ENCODE measurements at regions not wholly inside any gene's neighbourhood (a gene's known extent, or its start where the extent isn't known, plus 50 kb on each side); places are given as distances from the start of the nearest gene placed in this dataset.

DNA sequence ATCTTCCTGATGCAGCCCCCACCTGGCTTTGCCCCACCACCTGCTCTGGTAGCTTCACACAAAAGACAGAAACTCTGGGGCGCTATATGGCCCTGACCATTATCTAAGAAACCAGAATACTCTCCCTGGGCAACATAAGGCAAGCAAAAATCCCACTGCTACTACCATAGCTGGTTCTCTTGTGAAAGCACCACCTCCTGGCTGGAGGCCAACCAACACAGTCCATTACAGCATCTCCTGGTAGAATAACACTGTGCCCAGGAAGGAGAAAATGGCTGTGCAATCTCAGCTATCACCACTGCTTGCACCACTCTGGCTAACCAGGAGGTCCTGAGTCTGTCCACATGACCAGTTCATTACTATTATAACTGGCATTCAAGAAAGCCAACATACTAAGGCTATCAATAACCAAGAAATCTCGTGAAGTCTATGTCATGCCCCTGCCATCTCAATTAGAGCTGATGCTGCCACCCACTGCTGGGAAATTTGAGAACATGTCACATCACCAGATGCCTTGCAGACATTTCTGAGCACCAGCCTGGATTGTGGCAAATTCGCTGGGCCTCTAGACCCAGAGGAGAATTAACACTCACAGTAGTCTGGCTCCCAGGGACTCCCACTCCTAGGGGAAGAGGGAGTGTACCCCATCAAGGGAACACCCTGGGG lies 1114.8 kb downstream of the ROBO2 start:
- no peak for FAIRE-seq

DNA sequence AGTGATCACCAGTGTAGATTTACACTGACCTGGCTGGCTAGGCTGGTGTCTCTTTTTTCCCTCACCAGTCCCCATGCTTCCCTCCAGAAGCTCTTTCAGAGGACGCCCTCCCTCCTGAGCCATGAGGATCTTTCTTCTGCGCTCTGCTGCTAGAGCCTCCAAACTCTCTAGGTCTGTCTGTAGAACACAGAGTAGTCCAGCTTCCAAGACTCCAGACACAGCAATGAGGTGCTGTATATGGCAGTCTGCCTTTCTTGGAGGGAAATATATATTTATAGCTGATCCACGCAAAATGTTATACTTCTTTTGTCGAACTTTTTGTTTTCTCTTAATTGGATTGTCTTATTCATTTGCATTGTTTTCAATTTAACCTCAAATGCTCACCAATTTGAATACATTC lies 1121.8 kb downstream of the ROBO2 start:
- no peak for FAIRE-seq

DNA sequence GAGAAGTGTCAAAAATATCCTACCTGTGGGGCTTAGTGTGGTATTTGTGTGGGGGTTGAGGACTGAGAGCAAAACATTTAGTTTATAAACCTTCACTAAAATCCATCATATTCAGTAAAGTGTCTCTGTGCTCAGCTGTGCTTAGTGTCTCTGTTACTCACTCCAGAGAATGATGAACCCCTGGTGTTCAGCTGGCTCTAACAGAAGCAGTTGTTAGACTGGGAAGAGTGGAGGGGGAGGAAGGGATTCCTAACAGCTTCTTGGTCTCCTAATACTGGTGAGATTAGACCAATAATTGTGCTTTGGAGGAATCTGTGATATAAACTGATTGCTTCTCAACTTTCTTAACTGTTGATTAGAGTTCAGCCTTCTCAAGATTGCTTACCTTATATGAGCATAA lies 1123.5 kb downstream of the ROBO2 start:
- FAIRE-seq: no peak

DNA sequence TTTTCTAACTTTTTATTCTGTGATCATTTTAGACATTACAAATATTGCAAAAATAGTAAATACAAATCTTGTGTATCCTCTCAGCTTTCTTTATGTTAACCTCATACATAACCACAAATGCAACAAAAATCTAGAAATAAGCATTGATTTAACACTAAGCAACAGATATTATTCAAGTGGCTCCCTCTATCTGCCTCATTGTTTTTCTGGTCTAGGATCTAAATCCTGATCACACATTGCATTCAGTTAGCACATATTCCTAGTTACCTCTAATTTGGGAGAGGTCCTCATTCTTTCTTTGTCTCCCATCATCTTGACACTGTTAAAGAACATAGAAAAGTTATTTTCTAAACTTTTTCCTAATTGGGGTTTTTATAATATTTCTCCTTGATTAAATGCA lies 1126.0 kb downstream of the ROBO2 start:
- no peak for FAIRE-seq

DNA sequence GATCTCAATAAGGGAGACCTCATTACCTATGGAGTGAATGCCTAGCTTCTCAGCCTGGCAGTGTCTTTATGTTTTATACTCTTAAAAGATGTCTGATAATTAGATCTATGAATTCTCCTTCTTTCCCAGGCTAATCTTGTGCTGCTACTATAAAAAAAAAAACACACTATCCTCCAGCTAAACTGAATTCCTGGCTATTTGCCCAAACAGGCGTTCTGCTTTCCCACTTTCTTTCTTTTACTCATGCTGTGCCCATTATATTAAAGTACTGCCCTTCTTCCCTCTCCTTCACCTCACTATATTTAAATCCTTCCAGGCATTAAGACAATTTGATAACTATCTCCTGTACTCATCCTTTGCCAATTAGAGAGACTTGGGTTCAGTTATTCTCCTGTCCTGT lies 1134.9 kb downstream of the ROBO2 start:
- no peak for FAIRE-seq

DNA sequence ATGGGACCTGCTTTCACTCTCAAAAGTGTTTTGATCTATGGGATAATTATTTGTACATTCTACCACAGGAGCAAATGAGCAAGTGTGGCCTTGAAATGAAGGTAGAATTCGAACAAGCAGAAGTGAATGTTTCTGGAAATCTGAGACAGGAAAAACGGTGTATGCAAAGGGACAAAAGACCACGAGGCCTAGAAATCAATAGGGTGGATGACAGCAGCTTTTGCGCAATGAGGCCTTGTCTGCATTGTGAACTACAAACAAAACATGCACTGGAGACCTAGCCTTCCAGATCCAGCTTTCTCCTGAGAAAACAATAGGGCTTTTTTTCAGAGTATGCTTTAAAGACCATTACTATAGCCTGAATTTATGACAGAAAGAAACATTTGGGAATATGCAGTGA lies 1137.0 kb downstream of the ROBO2 start:
- no peak for FAIRE-seq

DNA sequence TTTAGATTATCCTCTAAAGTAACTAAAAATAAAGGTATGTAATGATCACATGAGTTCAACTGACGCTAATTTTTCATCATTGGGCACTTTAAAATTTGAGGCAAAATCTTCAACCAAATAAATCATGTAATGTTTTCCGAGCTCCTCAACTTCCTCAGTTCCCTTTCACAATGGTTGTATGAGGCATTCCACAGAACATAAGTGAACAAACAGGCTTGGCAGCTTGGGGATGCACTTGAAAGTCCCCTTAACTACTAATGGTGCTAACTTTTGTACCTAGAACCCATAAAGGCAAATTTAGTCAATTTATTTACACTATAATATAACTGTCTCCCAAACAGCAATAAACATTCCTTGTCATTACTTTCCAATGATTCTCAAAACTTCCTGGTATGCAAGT lies 1137.9 kb downstream of the ROBO2 start:
- FAIRE-seq: no peak

DNA sequence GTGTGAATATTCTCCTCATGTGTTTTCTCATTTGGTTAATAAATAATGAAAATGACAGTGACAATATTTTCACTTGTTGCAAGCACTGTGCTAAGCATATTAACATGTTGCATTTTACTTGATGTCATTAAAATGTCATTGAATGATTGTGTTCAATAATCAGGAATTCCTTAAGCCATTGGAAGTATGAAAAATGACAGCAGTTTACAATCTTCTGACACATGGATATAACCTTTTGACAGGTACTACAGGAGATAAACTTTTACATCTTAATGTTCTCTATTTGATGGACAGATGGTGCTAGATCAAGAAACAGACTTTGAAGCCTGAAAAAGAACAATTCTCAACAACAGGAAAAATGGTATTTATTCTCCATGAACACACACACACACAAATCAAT lies 1138.3 kb downstream of the ROBO2 start:
- FAIRE-seq: no peak

DNA sequence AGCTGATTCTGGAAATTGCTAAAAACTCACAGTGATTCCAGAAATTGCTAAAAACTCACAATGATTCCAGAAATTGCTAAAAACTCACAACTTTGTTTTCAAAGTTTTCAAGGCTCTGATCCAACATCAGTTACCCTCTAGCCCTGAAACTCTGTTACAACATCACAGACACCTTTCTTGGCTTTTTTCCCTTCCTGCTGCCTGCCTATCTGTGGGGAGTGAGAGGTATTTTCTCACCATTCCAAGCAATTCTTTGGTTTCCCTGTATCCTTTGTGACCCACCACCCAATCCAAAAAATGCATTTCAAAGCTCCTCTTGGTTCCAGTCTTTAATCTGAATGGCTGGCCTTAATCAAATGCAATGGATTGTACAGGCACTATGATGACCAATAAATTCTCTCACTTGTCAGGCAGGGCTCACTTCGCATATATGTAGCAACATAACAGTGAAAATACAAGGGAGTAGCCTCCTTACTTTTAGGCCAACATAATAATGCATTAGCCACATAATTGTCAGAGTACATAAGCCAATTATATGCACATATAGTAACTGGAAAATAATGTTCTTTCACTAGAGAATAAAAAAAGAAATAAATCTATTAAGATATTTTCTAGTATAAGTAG lies 1139.0 kb downstream of the ROBO2 start:
- FAIRE-seq: no peak

DNA sequence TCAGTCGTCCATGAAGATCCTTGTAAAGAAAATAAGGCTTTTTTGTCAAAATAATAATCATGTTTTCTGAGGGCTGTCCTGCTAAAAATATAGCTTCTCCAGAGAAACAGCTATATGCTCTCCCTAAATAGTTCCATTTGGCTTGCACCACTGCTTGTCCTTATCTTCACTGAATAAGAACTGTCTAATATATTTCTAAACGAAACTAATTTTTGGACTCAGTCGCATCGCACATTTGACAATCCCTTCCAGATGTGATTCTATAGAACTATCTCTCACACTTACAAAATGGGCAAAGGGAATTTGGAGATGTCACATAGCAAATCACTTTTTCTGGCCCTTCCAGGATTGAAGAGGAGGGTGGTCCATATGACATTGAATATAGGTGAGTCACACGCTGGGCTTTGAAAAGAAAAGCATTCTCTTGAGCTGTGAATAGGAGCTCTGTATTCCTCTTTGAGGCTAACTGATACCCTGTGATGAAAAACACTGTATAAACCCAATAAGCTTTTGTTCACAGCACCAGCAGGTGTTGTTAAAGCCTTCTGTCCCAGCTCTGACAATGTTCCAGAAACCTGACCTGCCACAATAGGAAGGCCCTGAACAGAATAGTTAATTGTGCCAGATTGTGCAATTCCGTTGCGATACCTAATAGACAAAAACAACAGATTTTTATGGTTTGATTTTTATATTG lies 1144.2 kb downstream of the ROBO2 start:
- FAIRE-seq: no peak

DNA sequence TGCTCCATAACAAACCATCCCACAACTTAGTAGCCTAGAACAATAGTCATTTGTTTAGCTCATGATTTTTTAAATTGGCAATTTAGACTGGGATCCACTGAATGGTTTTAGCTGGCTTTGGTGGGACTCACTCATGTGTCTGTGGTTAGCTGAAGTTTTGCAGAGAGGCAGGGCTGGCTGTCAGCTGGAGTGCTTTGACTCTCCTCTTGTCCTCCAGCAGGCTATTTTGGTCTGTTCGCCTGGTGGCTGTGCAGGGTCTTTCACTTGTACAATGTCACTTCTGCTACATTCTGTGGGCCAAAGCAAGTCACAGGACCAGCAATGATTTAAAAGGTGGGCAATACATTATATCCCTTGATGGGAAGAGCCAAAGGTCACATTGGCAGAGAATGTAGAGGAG lies 1146.5 kb downstream of the ROBO2 start:
- FAIRE-seq: no peak

DNA sequence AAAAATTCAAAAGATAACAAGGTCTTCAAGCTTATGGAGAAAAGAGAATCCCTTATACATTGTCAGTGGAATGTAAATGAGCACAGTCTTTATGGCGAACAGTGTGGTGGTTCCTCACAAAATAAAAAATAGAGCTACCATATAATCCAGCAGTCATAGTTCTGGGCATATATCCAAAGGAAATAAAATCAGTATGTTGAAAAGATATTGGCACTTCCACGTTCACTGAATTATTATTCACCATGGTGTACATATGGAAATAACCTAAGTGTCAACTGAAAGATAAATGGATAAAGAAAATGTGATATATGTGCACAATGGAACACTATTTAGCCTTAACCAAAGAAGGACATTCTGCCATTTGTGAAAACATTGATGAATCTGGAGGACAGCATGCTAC lies 1161.2 kb downstream of the ROBO2 start:
- no peak for FAIRE-seq

DNA sequence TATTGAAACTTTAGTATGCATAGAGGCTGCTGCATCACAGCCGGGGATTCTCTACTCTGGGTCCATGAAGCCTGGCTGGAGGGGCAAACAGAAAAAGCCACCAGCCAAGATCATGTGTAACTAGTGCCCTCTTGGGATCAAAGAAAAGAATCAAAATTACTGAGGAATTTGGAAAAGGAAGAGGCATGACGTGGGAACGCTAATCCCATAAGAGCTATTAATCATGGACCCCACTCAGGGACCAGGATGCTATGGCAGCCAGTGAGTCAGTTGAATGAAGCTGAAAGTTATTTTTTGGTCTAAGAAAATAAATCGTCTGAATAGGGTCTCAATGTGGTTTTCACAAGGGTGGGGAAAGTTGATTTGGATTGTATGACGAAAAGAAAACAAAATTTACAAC lies 1165.1 kb downstream of the ROBO2 start:
- no peak for FAIRE-seq

DNA sequence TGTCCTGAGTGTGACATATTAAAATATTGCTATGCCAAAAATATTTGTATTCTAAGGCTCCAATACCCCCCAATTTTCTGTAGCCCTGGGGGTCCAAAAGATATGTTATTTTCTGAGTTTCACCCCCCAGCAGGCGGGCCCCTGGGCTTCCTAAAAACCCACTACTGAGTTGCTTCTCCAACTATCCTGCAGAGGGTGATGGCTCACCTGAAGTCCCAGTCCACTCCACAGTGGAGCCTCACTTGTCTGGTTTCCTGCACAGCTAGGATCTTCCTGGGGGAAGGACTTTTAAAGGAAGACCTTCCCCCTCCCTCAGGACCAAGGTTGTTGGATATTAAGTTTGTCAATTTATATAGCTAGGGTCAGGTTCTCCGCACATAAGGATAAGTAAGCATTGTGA lies 1181.4 kb downstream of the ROBO2 start:
- FAIRE-seq: no peak

DNA sequence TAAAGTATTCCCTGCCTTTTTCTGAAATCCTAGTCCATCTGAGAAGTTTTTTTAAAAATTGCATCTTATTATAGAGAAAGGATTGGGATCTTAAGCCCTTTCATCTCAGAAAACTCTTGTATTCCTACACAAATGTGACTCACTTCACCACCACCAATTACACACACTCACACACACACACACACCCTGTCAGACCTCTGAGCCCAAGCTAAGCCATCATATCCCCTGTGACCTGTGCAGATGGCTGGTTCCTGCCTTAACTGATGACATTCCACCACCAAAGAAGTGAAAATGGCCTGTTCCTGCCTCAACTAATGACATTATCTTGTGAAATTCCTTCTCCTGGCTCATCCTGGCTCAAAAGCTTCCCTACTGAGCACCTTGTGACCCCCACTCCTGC lies 1181.9 kb downstream of the ROBO2 start:
- FAIRE-seq: no peak

DNA sequence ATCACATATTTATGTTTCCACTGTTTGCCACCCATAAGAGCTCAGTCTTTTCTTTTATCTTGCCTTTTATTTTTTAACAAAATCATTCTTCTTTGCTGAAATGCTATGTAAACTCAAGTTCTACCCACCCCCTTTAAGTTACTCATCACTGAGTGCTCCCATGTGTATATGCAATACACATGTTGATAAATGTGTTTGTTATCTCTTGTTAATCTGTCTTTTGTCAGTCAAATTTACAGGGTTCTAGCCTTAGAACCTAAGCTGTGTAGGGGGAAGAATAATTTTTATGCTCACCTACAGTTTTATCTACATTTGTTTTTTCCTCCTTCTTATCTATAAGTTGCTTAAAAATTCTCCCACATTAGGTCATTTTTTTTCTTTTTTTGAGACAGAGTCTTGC lies 1195.9 kb downstream of the ROBO2 start:
- no peak for FAIRE-seq

DNA sequence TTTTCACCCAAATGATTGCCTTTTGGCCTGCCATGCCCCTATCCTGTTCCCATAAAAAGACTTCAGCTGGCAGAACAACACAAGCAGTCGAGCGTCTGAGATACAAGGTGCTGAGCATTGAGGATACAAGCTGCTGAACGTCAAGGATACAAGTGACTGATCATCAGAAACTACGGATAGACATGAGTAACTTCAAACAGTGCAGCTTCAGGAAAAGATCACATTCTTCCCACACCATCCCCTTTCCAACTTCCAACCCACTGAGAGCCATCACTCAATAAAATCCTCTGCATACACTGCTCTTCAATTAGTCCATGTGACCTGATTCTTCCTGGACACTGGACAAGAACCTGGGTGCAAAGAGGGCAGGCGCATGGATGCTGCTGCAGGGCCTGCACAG lies 1198.9 kb downstream of the ROBO2 start:
- FAIRE-seq: no peak

DNA sequence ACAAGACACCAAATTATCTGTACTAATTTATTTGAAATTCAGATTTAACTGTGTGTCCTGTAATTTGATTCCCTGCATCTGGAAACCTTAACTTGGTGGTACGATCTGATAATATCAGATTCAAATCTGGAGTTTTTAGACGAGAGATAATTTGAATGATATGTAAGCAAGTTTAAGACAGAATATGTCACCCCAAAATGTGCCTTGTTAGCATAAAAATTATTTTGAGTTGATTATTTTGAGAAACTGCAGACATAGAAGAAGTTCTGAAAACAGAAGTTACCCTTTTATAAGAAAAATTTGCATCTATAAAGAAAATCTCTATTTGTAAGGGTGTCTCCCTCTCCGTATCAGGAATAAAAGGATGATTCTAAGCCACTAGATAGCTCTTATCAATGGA lies 1202.8 kb downstream of the ROBO2 start:
- no peak for FAIRE-seq

DNA sequence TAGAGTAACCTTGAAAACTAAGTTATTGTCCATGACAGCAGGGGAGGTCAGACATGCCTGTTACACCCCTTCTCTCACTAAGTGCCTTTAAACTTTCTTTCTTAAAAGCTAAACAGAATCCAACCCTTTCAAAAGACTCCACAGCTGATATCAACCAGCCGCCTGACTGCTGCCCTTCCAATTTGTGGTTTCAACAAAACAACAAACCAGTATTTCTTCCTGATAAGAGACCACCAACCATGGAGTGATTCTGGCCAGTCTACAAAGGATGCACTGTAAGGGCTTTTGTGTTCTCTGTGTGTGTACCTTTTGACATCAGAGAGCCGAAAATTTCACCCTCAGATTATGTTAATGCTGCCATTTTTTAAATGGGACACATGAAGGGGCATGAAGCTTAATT lies 1204.2 kb downstream of the ROBO2 start:
- no peak for FAIRE-seq

DNA sequence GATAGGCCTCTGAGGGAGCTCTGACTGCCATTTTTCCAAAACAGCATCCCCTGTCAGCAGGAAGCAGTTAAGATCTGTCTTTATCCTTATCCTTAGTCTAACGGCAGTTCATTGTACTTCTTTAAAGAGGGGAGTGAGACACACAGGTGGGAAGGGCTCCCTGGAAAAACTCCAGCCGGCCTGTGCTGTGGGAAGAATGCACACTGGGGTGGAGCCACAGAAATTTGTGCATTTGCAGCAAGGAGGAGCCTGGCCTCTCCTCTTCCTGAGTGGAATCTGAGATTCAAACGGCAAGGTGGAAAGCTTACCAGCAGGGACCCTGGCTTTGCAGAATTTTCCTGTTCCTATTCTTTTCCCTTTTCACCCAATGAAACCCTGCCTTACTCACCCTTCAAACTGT lies 1209.4 kb downstream of the ROBO2 start:
- FAIRE-seq: no peak

DNA sequence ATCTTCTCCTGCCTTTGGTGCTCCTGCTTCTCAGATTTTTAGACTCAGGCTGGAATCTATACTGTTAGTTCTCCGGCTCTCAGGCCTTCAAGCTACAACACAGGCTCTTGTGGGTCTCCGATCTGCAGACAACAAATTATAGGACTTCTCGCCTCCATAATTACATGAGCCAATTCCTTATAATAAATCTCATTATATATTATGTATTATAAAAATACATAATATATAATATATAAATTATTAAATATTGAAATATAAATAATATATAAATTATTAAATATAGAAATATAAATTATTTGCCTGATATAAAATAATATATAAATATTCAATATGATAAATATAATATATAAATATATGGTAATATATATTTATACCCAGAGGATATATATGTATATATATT lies 1214.0 kb downstream of the ROBO2 start:
- FAIRE-seq: peak; percentile 97

DNA sequence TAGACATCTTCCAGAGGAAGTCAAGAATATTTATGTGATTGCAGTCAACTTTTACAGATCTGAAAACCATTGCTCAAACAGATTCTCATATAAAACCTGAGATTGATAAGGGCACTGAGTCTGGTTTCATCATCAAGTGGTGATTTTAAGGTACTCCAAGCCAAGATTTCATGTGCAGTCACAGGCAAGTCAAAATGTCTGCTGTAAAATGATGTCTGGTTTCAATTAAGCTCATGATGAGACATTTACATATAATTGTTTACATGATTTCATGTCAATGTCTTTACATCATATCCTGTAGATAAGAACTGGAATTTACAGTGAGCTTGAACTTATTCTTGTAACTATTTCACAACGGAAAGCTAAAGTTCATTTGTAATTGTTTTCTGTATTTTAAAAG lies 1215.5 kb downstream of the ROBO2 start:
- FAIRE-seq: no peak

DNA sequence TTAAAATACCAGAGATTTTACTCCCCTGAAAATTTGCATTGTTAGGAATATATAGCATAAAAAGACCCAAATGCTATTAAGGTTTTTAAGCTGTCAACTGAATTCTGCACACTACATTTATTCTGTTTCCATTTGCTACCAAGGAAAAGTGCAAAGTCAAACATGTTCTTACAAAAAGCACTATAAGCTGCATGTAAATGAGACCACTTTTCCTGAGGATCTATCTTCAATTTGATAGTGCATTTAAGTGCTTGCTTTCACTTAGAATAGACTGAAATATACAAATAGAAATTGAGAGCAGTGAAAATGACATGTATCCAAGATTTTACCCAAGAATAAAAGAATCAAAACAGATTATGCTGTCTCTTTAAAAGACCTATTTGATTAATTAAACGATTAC lies 1216.2 kb downstream of the ROBO2 start:
- no peak for FAIRE-seq

DNA sequence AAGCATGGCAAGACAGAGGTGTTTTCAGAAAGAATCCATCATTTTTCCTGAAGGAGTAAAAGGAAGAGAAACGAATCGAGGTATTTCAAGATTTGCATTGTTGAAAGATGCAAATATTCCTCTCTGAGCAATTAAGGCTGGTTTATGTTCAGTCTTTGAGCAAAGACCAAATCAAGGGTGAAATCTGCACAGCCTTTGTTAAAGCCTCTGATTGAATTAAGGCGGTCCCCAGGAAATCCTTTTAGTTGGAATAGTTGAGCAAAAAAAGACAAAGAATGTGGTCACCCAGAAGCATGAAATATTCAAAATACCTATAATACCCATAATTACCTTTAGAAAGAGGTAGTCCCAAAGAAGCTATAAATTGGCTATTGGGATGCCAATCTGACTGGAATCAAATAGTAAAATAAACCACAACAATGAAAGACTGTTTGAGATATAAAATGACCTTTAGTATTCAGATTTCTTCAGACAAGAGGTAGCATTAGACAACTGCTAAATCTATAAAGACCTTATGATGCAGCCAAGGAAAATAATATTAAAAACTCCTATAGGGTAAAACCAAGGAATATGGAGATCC lies 1218.1 kb downstream of the ROBO2 start:
- FAIRE-seq: no peak
